Thyroid gland (tissue), 4 donors: ENCODE measurements at regions not wholly inside any gene's neighbourhood (a gene's known extent, or its start where the extent isn't known, plus 50 kb on each side); places are given as distances from the start of the nearest gene placed in this dataset.

Experiments used
- DNase-seq, 2 donors: peaks; one replicate each; pipeline ENCODE4 v3.0.0-alpha.2; 2019
- H3K27ac ChIP-seq, 3 donors: fragments of 200-600 bp; sonication (generic); 1 replicate in 2 of 3; 2 replicates in 1 of 3; pipeline ENCODE4 v1.5.1; 2016 to 2019; ENCODE audit warnings: mild to moderate bottlenecking in 1 of 3, moderate library complexity in 1 of 3
- H3K27me3 ChIP-seq: fragments of 200-600 bp; sonication (generic); one replicate; pipeline ENCODE4 v1.5.1; 2019
- H3K36me3 ChIP-seq, 2 donors: fragments of 200-600 bp; sonication (generic); one replicate each; pipeline ENCODE4 v1.5.1; 2016 to 2019
- H3K4me1 ChIP-seq, 2 donors: fragments of 200-600 bp; sonication (generic); one replicate each; pipeline ENCODE4 v1.5.1; 2017 to 2019
- H3K4me3 ChIP-seq, 3 donors: fragments of 200-600 bp; sonication (generic); replicated peaks in 1 of 3; 1 replicate in 2 of 3; 2 replicates in 1 of 3; pipeline ENCODE4 v1.5.1; 2016; ENCODE audit warnings: mild to moderate bottlenecking in 1 of 3
- H3K9me3 ChIP-seq: fragments of 200-600 bp; sonication (generic); one replicate; pipeline ENCODE4 v1.5.1; 2017
- CTCF ChIP-seq, 6 experiments: fragments of 200-600 bp in 3 of 6; fragments of 450-650 bp in 3 of 6; sonication (generic) in 3 of 6; IDR thresholded peaks; one replicate each; pipeline ENCODE4 v1.5.1; 2016 to 2019; ENCODE audit warnings: antibody characterized with exemption in 6 of 6, mild to moderate bottlenecking in 2 of 6, inconsistent platforms in 1 of 6, moderate library complexity in 1 of 6
- POLR2A ChIP-seq, 2 donors: fragments of 450-650 bp; IDR thresholded peaks; one replicate each; pipeline ENCODE4 v1.6.1; 2017; ENCODE audit warnings: antibody characterized with exemption in 2 of 2, mild to moderate bottlenecking in 2 of 2, moderate library complexity in 1 of 2
- WGBS, 2 donors: methylation state at CpG; one replicate each; pipeline ENCODE4 v1.1.5; 2017; 5-methylcytosine and 5-hydroxymethylcytosine counted together
- intact Hi-C: fragments of 100-400 bp; cut with DNase I; formaldehyde crosslinking; loops from one replicate; pipeline ENCODE4 v1.15.1; 2023

- Histone ChIP-seq H3K27me3 (no peaks in the 10 kb centered on the region), H3K9me3 (no peaks in the 10 kb centered on the region), H3K36me3 (no peaks in the 10 kb centered on the region), H3K4me3 (no peak overlapping the region), H3K27ac (no peak overlapping the region), H3K4me1 (no peaks in the 10 kb centered on the region)
- no peak for DNase-seq
- TF ChIP-seq POLR2A (IDR thresholded peaks at IDR 0.05) (no peak), CTCF (IDR thresholded peaks at IDR 0.05) (no peak)
- intact Hi-C loops: no loop called here
- WGBS, 2 donors: 91 to 93% methylated on average over 2 of the region's 2 CpGs
Observed at GRCh38 chr21:18630446-18630845, 226.9 kb upstream of the TMPRSS15 start.

- WGBS, 2 donors: 89 to 91% methylated on average over 2 of the region's 2 CpGs
- Histone ChIP-seq H3K36me3 (no peaks in the 10 kb centered on the region), H3K4me3 (no peak overlapping the region), H3K27me3 (no peaks in the 10 kb centered on the region), H3K4me1 (no peaks in the 10 kb centered on the region), H3K27ac (no peak overlapping the region), H3K9me3 (no peaks in the 10 kb centered on the region)
- TF ChIP-seq CTCF (IDR thresholded peaks at IDR 0.05): no peak
- TF ChIP-seq POLR2A (IDR thresholded peaks at IDR 0.05): no peak
- intact Hi-C loops: no loop called here
- DNase-seq: no peak
Observed at GRCh38 chr21:18636897-18637296, 233.3 kb upstream of the TMPRSS15 start.

GRCh38 chr21:18646116-18646515 is 242.5 kb upstream of the TMPRSS15 start:
- intact Hi-C loops: no loop called here
- TF ChIP-seq CTCF (IDR thresholded peaks at IDR 0.05) (no peak), POLR2A (IDR thresholded peaks at IDR 0.05) (no peak)
- Histone ChIP-seq H3K9me3 (no peaks in the 10 kb centered on the region), H3K27ac (no peak overlapping the region), H3K36me3 (no peaks in the 10 kb centered on the region), H3K4me1 (no peaks in the 10 kb centered on the region), H3K27me3 (no peaks in the 10 kb centered on the region), H3K4me3 (no peak overlapping the region)
- no peak for DNase-seq
- 51 to 69% methylated on average over 1 of the region's 1 CpG for WGBS, 2 donors

GRCh38 chr21:18655931-18656330 is 252.3 kb upstream of the TMPRSS15 start:
- Histone ChIP-seq H3K27me3 (no peaks in the 10 kb centered on the region), H3K27ac (no peak overlapping the region), H3K36me3 (no peaks in the 10 kb centered on the region), H3K4me3 (no peak overlapping the region), H3K4me1 (no peaks in the 10 kb centered on the region), H3K9me3 (no peaks in the 10 kb centered on the region)
- intact Hi-C loops: no loop called here
- 63 to 79% methylated on average over 3 of the region's 3 CpGs for WGBS, 2 donors
- no peak for DNase-seq
- TF ChIP-seq POLR2A (IDR thresholded peaks at IDR 0.05): no peak
- TF ChIP-seq CTCF (IDR thresholded peaks at IDR 0.05): no peak

GRCh38 chr21:18661842-18662241 is 258.3 kb upstream of the TMPRSS15 start:
- WGBS, 2 donors: 83% methylated on average over 3 of the region's 3 CpGs
- intact Hi-C loops: no loop called here

More at GRCh38 chr21:18661842-18662241, 258.3 kb upstream of the TMPRSS15 start:
- H3K4me1 ChIP-seq: no peaks in the 10 kb centered on the region
- no peak for TF ChIP-seq CTCF (IDR thresholded peaks at IDR 0.05)
- no peak for TF ChIP-seq POLR2A (IDR thresholded peaks at IDR 0.05)
- DNase-seq: no peak
- no peak overlapping the region for H3K4me3 ChIP-seq
- H3K27ac ChIP-seq: no peak overlapping the region
- H3K36me3 ChIP-seq: no peaks in the 10 kb centered on the region
- no peaks in the 10 kb centered on the region for H3K27me3 ChIP-seq
- H3K9me3 ChIP-seq: no peaks in the 10 kb centered on the region
